GM18861 (cell line): ENCODE measurements at regions not wholly inside any gene's neighbourhood (a gene's known extent, or its start where the extent isn't known, plus 50 kb on each side); places are given as distances from the start of the nearest gene placed in this dataset.

Source experiments
- ATAC-seq: cut with Tn5 transposase; IDR thresholded peaks from one replicate; pipeline ENCODE4 v1.9.1; 2021; ENCODE audit not compliant: unreplicated experiment

DNA sequence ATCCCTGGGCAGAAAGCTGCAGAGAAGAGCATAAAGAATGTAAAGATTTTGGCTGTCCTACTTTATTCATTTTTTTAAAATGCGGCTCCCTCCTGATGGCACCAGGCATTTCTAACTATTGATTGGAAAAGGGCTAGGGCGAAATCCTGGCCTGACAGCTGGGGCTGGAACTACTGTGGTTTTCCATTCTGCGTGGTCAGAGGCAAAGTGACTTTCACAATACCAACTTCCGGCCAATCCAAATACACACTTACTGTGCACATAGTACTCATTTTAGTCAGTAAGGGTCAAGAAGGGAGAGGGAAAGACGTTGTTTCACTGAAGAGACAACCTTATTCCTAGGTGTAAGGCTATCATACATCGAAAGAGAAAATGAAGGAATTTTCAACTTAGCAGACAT, 113.8 kb upstream of the PMFBP1 start:
- ATAC-seq, result no peak

- no peak for ATAC-seq
Observed at GRCh38 chr16:72285324-72285723, 113.4 kb upstream of the PMFBP1 start.

DNA sequence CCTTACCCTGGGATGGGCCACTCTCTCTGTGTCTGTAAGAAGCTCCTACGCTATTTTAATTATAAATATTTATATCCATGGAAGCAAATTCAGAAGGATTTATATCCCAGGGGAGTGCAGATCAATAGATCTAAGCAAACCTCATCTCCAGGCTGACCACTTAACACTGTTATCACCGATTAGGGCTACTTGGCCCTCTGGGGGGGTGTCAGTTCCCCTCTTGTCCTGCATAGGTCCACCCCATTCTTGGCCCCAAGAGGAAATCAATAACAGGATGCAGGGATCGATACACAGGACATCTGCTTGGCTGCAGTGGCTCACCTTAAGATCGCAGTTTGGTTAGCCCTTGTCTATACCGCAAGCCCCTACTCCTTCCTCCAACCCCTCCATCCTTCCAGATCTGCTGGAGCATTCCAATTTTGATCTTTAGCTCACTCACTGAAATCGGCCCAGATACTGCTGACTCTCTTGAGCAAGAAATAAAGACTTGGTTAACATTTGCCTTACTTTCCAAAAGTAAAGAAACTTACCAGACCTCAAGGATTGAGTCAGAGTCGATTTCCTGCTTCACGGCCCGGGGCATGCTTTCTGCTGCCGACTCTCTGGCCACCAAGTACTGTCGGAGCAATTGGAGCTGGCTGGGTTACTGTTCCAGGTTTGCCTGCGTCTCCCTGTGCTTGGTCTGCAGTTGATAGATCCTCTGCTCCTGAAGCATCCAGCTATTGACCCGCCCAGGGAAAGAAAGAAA, 112.3 kb upstream of the PMFBP1 start:
- no peak for ATAC-seq

- ATAC-seq, result no peak
Observed at GRCh38 chr16:72282362-72282761, 110.4 kb upstream of the PMFBP1 start.

DNA sequence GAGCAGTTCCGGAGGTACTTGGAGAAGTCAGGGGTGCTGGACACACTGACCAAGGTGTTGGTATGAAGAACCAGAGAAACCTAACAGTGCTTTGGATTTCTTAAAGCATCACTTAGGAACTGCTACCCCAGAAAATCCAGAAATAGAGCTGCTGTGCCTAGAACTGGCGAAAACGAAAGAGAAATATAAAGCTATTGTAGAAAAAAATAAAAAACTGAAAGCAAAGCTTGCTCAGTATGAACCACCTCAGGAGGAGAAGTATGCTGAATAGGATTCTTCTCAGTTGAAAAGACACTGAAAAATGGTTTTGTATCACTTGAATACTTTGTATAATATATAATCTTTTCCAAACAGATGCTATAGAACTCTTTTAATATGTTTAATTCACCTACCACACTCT, 106.3 kb upstream of the PMFBP1 start:
- ATAC-seq, result no peak

DNA sequence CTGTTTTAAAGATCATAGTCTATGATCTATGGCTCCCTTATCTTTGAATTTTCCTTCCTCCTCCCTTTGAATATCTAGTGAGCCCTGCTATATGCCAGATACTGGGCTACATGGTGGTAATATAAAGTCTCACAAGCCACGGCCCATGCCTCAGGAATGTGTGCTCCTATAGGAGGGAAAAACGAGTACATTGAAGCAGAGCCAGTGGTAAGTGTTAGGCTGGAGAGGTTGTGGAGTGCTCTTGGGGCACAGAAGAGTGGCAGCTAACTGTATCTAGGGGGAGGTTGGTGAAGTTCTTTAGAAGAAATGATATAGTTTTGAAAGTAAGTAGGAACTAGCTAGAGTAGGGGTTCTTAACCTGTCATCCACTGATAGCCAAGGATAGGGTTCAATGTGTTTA, 105.8 kb upstream of the PMFBP1 start:
- no peak for ATAC-seq

DNA sequence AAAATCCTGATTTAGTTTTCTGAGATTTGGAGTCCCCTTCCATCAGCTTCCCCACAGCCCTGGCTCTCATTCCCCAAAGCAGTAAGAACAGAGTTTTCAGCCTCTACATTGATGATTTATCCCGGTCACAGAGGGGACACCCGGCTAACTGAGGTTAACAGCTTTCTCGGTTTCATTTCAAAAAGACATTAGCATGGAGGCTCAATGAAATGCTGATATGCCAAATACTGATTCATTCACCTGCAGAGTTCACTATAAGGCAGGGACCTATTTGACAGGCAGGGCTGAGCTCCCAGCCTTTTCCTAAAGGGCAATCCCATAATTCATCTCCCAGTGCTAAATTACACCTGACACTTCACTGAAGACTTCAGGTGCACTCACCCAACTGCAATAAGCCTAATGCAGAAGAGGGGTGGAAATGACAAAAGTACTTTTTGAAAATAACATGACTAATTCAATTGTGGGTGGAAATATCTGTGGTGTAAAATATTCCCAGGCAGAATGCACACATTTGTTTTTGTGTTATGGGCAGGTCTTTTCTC, 99.8 kb upstream of the PMFBP1 start:
- ATAC-seq, result no peak

DNA sequence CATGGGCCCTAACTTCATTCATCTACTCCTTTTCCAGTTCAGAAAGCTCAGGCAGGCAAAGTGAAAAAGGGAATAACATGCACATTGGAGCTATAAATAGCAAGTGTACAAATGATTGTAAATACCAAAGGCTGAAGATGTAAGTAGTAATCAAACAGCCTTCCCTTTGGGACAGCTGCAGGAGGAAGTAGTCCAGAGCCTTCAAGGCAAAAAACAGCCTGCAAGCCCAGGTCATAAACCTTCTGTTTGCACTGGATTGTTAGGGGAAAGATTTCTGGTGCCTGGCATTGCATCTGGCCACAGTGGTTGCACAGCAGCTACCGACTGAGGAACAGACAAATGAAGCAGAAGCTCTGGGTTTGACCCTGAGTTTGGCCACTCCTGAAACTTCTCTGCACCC, 98.6 kb upstream of the PMFBP1 start:
- ATAC-seq, result no peak

GRCh38 chr16:72266836-72267235, 94.9 kb upstream of the PMFBP1 start:
- ATAC-seq, result no peak

GRCh38 chr16:72264771-72265170, 92.8 kb upstream of the PMFBP1 start:
- ATAC-seq, result no peak

- ATAC-seq, result no peak
Observed at GRCh38 chr16:72262711-72263110, 90.8 kb upstream of the PMFBP1 start.

- ATAC-seq, result no peak
Observed at GRCh38 chr16:72261127-72261526, 89.2 kb upstream of the PMFBP1 start.

- no peak for ATAC-seq
Observed at GRCh38 chr16:72256398-72257066, 84.6 kb upstream of the PMFBP1 start.

- ATAC-seq, result no peak
Observed at GRCh38 chr16:72255786-72256185, 83.8 kb upstream of the PMFBP1 start.

- ATAC-seq, result no peak
Observed at GRCh38 chr16:72247821-72248253, 75.9 kb upstream of the PMFBP1 start.

GRCh38 chr16:72246423-72246822, 74.5 kb upstream of the PMFBP1 start:
- peak; percentile 95 for ATAC-seq

GRCh38 chr16:72244853-72245252, 72.9 kb upstream of the PMFBP1 start:
- ATAC-seq, result no peak

- no peak for ATAC-seq
Observed at GRCh38 chr16:72243621-72244020, 71.7 kb upstream of the PMFBP1 start.

GRCh38 chr16:72242757-72243156, 70.8 kb upstream of the PMFBP1 start:
- no peak for ATAC-seq

DNA sequence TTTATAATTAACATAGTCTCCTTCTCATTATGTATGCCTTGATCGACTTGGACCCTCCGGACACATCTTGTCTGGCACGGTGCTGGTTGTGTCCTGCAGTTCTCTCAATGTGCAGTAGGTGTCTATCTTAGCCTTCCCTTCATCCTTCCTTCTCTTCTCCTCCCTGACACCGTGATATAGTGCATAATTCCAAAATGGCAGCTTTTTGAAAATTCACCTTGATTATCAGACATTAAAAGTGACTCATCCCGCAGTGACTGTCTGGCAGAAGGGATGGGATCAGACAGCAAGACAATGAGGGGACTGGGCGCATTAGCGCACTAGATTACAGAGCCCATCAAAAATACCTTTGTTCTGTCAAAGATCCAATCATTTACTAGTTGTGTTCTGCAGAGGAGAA, 70.0 kb upstream of the PMFBP1 start:
- ATAC-seq, result peak; percentile 49

- ATAC-seq, result no peak
Observed at GRCh38 chr16:72241008-72241407, 69.1 kb upstream of the PMFBP1 start.

DNA sequence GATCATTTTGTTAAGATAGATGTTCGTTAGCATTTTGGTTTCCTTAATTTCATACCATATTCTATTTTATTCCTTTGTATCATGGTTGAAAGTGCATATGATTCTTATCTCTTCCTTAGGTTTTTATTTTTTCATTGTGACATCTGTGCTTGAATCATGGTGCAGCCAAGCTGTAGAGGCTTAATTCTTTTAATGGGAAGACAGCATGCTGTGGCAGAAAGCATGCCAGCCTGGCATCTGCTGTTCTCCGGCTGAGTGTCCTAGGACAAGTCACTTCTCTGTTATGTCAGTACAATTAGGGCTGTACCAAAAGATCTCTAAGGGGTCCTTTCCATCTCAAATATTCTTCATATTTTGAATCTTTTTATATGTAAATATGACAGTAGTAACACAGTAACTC, 68.5 kb upstream of the PMFBP1 start:
- no peak for ATAC-seq
